ENCODE measurements at regions not wholly inside any gene's neighbourhood (a gene's known extent, or its start where the extent isn't known, plus 50 kb on each side); places are given as distances from the start of the nearest gene placed in this dataset.

DNA sequence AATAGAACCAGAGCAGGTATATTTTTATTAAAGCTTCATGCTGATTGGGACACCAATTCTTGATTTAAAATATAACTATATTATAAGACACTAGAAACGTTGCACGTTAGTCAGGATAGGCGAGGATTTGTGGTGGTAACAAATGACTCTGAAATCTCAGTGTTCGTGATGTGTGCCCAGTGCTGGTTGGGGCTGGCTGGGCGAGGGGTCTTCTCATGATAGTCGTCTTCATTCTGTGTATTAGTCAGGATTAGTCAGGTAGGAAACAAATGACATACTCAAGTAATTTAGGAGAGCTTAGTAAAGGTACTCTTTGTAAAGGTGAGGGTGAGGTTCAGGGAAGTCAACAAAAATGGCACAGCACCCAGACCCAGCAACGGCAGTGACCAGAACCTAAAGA, 73.9 kb upstream of the HIF1A start:
- no peak overlapping the region for H3K27ac ChIP-seq (ENCODE audit: insufficient read length, low read depth, low read length)
- no peak overlapping the region for H3K56ac ChIP-seq (ENCODE audit: insufficient read length, low read depth, low read length)
- no peak overlapping the region for H4K8ac ChIP-seq (replicated peaks; ENCODE audit: insufficient read length, low read depth, low read length)
- no peak overlapping the region for H3K4ac ChIP-seq (ENCODE audit: low read depth, low read length)
- no peak overlapping the region for H3K18ac ChIP-seq (ENCODE audit: insufficient read length, low read depth, low read length)
- H2BK20ac ChIP-seq (ENCODE audit: low read depth, low read length, poor library complexity, severe bottlenecking), result no peak overlapping the region
- no peak overlapping the region for H2BK120ac ChIP-seq (ENCODE audit: low read depth, low read length, poor library complexity, severe bottlenecking)
- Mint-ChIP-seq H3K9me3 (no peaks in the 10 kb centered on the region), H3K36me3 (ENCODE audit: insufficient read depth in 1 of 3, low read depth in 3 of 3) (no peaks in the 10 kb centered on the region; a peak in 1 of 7 replicates), H3K4me1 (peaks cover 6% of the 10 kb centered on the region in 2 experiments; a peak in 2 of 4 replicates), H3K4me3 (no peak overlapping the region), H3K27ac (no peak overlapping the region), H3K27me3 (ENCODE audit: low read depth) (no peaks in the 10 kb centered on the region; the same call in 1 of the 2 replicates)
- no peak overlapping the region for H3K14ac ChIP-seq (ENCODE audit: insufficient read depth, low read length)
- no peaks in the 10 kb centered on the region for H3K79me1 ChIP-seq (ENCODE audit: insufficient read depth, low read depth, low read length, poor library complexity, severe bottlenecking)
- no peak overlapping the region for H3K4me2 ChIP-seq (ENCODE audit: insufficient read depth, insufficient read length, low read length)
- no peak overlapping the region for H3K23ac ChIP-seq (ENCODE audit: insufficient read length, low read depth, low read length)
- TF ChIP-seq, protein P1, sequence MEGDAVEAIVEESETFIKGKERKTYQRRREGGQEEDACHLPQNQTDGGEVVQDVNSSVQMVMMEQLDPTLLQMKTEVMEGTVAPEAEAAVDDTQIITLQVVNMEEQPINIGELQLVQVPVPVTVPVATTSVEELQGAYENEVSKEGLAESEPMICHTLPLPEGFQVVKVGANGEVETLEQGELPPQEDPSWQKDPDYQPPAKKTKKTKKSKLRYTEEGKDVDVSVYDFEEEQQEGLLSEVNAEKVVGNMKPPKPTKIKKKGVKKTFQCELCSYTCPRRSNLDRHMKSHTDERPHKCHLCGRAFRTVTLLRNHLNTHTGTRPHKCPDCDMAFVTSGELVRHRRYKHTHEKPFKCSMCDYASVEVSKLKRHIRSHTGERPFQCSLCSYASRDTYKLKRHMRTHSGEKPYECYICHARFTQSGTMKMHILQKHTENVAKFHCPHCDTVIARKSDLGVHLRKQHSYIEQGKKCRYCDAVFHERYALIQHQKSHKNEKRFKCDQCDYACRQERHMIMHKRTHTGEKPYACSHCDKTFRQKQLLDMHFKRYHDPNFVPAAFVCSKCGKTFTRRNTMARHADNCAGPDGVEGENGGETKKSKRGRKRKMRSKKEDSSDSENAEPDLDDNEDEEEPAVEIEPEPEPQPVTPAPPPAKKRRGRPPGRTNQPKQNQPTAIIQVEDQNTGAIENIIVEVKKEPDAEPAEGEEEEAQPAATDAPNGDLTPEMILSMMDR (conservative IDR thresholded peaks at IDR 0.05), result no peak
- H3K9me3 ChIP-seq (ENCODE audit: control insufficient read depth, low read depth, low read length), result no peaks in the 10 kb centered on the region
- no peaks in the 10 kb centered on the region for H3K27me3 ChIP-seq (ENCODE audit: insufficient read depth, low read length)
- H4K20me1 ChIP-seq (ENCODE audit: control insufficient read depth, insufficient read depth, insufficient read length), result no peaks in the 10 kb centered on the region
- H2BK12ac ChIP-seq (ENCODE audit: insufficient read length, low read depth, low read length), result no peak overlapping the region
- no peaks in the 10 kb centered on the region for H3K23me2 ChIP-seq (ENCODE audit: insufficient read length, low read depth, low read length, poor library complexity, severe bottlenecking)
- H3T11ph ChIP-seq (ENCODE audit: low read length), result no peak overlapping the region
- no peak overlapping the region for H2AK5ac ChIP-seq (ENCODE audit: insufficient read length, low read length)
- H4K5ac ChIP-seq (ENCODE audit: insufficient read length, low read depth, low read length), result no peak overlapping the region
- no peaks in the 10 kb centered on the region for H3K79me2 ChIP-seq (ENCODE audit: insufficient read depth, low read length)
- no peaks in the 10 kb centered on the region for H3K4me1 ChIP-seq (ENCODE audit: insufficient read depth, low read length)
- H4K91ac ChIP-seq (ENCODE audit: insufficient read length, low read depth, low read length), result no peak overlapping the region
- no CpG with 5 or more reads among the region's 7 CpGs for WGBS (ENCODE audit: extremely low coverage, insufficient read length, low lambda C conversion rate)
- H3K9ac ChIP-seq (ENCODE audit: extremely low read depth, insufficient read length, low read length), result no peak overlapping the region
- no peak overlapping the region for H2AFZ ChIP-seq (ENCODE audit: low read length)
- no peak overlapping the region for H2BK5ac ChIP-seq (ENCODE audit: insufficient read length, low read length)
- DNase-seq, result no peak
- no peak overlapping the region for H2BK15ac ChIP-seq (ENCODE audit: low read depth, low read length)

Measured in H9 (cell line).